GM19035 (cell line): ENCODE measurements at regions not wholly inside any gene's neighbourhood (a gene's known extent, or its start where the extent isn't known, plus 50 kb on each side); places are given as distances from the start of the nearest gene placed in this dataset.
"Not testable (repeated sequence)": the region's sequence is repeated elsewhere in the genome, so short reads cannot be mapped to it uniquely, and the experiment has no call there.

Source experiments
- ATAC-seq: cut with Tn5 transposase; IDR thresholded peaks from one replicate; pipeline ENCODE4 v1.9.1; 2021; ENCODE audit not compliant: unreplicated experiment

- no peak for ATAC-seq
Measured at GRCh38 chr6:105882828-105883227, 203.3 kb upstream of the PRDM1 start.

- no peak for ATAC-seq
Measured at GRCh38 chr6:105882121-105882803, 203.9 kb upstream of the PRDM1 start.

GRCh38 chr6:105881608-105882007, 204.5 kb upstream of the PRDM1 start:
- ATAC-seq = no peak

DNA sequence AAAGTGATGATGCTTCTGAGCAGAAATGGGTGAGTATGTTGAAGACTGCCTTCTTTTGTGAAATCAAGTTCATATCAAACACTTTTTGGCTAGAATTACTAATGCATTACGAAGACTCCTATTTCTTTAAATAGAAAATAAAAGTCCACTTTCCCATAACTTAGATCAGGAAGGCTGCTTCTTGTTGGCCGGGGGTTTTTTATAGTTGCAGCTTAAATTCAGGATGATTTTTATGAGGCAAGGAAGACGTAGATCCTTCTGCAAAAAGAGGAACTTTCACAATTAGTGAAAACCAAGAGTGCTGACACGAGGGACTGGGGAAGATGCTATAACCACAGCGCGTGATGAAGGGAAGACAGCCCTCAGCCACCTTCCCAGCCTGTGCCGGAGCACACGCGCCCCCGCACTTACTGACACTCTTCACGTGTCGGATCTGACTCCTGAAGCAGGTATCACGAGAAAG, 206.1 kb upstream of the PRDM1 start:
- ATAC-seq = peak; percentile 61

GRCh38 chr6:105879146-105879545, 207.0 kb upstream of the PRDM1 start:
- ATAC-seq = no peak

DNA sequence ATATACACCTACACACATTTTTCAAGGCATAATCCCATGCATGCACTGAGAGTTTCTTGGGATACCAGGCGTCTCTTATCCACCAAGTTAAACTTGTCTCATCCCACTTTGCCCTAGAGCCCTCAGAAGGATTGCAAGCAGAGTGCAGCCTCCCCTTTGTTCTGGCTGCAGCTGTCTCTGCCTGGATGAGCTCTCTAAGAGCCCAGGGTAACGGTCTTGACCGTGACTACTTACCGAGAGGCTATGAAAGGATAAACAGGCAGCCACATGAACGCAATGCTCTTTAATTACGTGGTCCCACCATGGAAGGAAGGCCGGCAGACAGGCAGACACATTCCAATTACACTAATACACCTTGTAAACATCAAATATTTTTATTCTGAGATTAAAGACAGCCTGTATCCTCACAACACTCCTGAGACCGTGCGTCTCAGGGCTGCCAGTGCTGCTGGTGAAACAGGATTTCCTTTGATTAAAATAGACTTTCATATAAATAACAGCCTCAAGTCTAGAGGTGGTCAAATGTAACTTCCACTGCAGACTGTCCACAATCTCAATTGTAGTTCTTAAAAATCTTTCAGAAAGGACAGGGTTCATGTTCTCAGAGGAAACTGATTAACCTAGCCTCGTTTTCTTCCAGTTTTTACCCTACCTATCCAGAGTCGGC, 210.0 kb upstream of the PRDM1 start:
- ATAC-seq = no peak

DNA sequence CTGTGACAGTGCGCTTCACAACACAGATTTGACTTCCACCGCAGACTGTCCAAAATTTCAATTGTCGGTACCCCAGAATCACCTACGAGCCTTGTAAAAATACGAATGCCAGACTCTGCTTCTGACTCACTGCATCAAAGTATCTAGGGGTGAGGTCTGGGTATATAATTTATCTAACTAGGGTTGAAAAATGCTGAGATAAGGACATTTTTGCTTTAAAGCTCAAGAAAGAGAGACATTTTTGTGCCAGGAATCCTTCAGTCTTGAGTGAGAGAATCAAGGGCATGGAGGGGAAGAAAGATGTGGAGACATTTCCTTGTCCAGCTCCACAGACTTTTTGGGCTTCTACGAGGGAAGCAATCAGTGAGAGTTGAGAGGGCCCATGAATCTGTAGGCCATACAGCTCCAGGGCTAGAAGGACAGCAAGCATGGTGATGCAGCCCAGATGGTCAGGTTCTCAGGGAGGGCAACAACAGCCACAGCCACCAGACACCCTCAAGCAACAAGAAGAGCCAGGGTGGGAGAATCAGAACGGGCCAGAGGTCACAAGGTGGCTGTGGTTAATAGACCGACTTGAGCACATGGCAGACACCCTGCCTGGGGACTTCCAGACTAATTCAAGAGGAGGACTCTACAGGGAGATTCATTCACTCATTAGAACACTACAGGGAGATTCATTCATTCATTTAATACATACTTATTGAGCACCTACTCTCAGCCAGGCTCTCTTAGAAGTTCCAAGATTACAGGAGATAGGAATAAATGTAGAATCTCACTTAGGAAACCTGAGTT, 211.1 kb upstream of the PRDM1 start:
- ATAC-seq = no peak

DNA sequence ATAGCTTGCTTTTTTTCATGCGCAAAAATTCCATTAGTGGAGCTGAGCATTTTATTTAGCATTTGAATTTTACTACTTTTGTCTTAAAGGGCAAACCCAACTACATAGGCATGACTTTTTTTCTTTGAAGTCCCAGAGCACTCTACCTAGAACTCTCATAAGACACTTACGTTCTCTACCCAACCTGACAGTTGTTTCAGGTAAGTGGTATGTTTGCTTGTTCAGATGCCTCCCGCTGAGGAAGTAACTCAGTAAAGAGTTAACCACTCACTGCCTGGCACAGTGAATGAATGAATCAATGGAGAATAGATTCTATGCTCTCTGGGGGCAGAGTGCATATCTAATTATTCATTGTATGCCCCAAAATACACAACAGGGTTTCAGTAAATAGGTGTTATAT, 212.3 kb upstream of the PRDM1 start:
- no peak for ATAC-seq

DNA sequence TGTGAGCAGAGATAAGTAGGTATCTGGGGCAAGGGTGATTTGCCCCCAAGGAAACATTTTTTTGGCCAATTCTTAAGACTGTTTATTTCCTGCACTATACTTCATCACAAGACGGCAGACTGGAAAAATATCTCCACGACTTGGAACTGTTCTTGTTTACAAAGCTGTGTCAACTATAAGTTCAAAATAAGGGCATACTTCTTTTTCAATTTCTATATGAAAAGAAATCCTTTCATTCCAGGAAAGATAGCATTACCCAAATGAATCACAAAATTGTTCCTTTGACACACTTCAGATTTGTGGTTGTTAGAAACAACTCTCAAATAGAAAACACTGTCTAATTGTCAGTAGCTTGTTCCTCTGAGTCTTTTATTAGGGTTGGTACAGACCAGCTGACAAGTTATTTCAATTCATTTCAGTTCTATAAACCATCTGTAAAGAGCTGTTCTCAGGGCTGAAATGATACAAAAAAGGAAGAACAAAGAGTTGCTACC, 212.9 kb upstream of the PRDM1 start:
- ATAC-seq = no peak

DNA sequence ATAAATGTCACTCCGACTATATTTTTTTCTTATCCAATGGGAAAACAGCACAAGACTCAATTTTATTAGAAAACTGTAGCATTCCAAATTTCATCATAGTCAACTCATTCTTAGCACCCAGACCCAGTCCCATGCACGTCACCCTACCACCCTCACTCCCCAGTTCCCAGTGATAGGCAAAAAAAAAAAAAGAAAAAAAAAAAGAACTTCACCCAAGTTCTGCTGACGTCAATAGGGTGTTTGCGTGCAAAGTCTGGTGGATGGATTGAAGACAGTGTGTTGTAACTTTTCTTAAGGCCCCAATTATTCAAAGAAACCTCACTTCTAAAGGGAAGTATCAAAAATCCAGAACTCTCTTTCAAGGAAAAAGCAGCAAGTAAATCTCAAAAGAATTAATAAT, 213.9 kb upstream of the PRDM1 start:
- ATAC-seq = no peak

GRCh38 chr6:105871542-105871941, 214.6 kb upstream of the PRDM1 start:
- ATAC-seq = no peak

GRCh38 chr6:105869835-105870440, 216.2 kb upstream of the PRDM1 start:
- ATAC-seq = no peak

DNA sequence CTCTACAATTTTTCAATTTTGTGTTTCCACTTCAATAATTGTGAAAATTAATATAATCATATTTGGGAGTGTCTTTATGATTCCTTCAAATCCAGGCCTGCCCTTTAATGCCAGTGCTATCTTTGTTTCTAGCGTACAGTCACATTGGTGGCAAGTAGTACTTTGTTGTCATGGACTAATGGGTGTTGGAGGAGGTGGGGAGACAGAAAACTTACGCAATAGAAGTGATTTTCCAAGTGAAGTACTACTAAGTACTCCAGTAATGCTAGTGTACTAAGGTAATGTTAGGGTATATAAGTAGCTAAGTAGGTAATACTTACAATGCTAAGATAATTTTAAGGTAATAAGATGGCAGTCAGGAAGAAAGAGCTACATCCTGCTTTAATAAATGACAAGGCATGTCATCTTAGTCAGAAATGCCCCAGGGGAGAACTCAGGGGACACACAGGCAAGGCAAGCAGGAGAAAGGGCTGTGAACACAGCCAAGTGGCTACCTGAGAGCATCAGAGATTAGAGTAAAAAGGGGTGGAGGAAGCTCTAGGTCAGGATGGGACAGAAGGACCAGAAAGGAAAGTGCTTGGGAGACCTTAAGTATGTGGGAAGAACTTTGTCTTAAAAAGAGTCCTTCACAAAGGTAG, 217.2 kb upstream of the PRDM1 start:
- ATAC-seq = no peak

DNA sequence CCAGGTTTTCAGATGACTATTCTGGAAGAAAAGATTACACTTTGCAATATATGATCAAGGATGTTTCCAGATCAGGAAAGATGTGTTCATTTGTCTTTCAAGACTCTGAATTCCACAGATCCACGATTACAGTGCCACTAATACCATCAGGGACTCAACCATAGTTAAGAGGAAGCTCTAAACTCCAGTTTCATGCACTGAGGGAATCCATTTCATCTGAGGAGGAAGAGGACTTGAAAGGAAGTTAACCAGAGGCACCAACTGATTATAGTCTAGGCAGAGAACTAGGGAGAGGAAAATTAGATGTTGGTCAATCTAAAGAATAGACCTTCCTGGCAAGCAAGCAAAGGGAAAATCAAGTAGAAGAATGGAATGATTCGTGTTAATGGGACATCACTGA, 218.3 kb upstream of the PRDM1 start:
- no peak for ATAC-seq

GRCh38 chr6:105867277-105867676, 218.9 kb upstream of the PRDM1 start:
- ATAC-seq = no peak

DNA sequence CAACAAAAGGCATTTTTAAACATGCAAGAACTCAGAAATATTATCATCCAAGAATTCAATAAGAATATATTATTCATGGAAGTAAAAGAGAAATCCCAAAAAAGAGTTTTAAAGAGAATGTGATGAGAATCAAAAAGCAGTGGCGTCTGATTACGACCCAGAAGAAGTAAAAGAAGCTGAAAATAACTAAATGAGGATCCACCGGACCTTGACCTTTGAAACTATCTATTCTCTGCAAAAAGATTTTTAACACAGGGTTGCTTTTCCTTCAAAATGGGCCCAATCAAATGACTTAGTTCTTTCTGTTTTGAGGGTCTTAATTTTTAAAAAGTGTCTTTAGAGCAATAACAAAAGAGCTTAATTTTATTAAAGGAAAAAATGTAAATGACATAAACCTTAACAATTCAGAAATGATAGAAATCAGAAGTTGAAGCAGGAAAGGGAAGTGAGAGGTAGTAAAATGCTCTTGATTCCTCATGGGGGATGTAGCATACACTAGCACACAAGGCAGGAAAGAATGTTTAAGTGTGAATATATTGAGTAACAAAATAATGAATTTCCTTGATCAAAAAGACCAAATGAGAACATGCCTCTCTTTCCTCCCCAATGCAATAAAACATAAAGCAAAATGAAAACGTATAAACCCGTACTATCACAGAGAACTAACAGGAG, 223.1 kb upstream of the PRDM1 start:
- no peak for ATAC-seq

GRCh38 chr6:105860927-105861326, 225.2 kb upstream of the PRDM1 start:
- not testable (repeated sequence) for ATAC-seq

DNA sequence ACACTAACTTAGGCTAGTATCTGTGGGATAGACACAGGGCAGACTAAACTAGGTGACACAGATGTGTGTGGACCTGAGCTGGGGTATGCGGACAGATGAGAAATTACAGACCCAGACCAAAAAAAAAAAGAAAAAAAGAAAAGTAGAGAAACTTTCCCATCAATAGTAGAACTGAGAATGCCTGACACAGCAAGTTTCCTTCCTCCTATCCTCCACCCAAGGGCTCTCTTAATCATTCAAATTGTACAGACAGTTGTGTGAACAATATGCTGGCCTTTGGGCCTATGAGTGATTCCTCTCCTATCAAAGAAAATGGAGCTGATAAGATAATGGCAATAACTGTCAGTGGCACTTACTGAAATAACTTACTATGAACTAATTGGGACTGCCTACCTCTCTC, 226.7 kb upstream of the PRDM1 start:
- ATAC-seq = no peak

DNA sequence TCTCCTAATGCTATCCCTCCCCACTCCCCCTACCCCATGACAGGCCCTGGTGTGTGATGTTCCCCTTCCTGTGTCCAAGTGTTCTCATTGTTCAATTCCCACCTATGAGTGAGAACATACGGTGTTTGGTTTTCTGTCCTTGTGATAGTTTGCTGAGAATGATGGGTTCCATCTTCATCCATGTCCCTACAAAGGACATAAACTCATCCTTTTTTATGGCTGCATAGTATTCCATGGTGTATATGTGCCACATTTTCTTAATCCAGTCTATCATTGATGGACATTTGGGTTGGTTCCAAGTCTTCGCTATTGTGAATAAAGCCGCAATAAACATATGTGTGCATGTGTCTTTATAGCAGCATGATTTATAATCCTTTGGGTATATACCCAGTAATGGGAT, 227.5 kb upstream of the PRDM1 start:
- not testable (repeated sequence) for ATAC-seq

GRCh38 chr6:105855433-105855832, 230.7 kb upstream of the PRDM1 start:
- no peak for ATAC-seq
